A549 (cell line): ENCODE measurements at regions not wholly inside any gene's neighbourhood (a gene's known extent, or its start where the extent isn't known, plus 50 kb on each side); places are given as distances from the start of the nearest gene placed in this dataset.

ENCODE experiments used
- POLR2A ChIP-seq: IDR thresholded peaks from 2 replicates; pipeline ENCODE4 v1.6.1; 2012; ENCODE audit warnings: mild to moderate bottlenecking, low read length
- TF ChIP-seq, protein P1 (sequence below): fragments of 200-600 bp; sonication (generic); IDR thresholded peaks from 2 replicates; pipeline ENCODE4 v1.6.1; 2016; ENCODE audit warnings: antibody characterized with exemption, mild to moderate bottlenecking, moderate library complexity
- TF ChIP-seq, protein P2 (sequence below): fragments of >200 bp; sonication (Bioruptor Twin); formaldehyde crosslinking; IDR thresholded peaks from 3 replicates; pipeline ENCODE4 v1.5.1; 2016

GRCh38 chr10:27611236-27611635 lies 107.1 kb downstream of the RAB18 start:
- TF ChIP-seq, protein P1, sequence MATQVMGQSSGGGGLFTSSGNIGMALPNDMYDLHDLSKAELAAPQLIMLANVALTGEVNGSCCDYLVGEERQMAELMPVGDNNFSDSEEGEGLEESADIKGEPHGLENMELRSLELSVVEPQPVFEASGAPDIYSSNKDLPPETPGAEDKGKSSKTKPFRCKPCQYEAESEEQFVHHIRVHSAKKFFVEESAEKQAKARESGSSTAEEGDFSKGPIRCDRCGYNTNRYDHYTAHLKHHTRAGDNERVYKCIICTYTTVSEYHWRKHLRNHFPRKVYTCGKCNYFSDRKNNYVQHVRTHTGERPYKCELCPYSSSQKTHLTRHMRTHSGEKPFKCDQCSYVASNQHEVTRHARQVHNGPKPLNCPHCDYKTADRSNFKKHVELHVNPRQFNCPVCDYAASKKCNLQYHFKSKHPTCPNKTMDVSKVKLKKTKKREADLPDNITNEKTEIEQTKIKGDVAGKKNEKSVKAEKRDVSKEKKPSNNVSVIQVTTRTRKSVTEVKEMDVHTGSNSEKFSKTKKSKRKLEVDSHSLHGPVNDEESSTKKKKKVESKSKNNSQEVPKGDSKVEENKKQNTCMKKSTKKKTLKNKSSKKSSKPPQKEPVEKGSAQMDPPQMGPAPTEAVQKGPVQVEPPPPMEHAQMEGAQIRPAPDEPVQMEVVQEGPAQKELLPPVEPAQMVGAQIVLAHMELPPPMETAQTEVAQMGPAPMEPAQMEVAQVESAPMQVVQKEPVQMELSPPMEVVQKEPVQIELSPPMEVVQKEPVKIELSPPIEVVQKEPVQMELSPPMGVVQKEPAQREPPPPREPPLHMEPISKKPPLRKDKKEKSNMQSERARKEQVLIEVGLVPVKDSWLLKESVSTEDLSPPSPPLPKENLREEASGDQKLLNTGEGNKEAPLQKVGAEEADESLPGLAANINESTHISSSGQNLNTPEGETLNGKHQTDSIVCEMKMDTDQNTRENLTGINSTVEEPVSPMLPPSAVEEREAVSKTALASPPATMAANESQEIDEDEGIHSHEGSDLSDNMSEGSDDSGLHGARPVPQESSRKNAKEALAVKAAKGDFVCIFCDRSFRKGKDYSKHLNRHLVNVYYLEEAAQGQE = no peak
- TF ChIP-seq, protein P2, sequence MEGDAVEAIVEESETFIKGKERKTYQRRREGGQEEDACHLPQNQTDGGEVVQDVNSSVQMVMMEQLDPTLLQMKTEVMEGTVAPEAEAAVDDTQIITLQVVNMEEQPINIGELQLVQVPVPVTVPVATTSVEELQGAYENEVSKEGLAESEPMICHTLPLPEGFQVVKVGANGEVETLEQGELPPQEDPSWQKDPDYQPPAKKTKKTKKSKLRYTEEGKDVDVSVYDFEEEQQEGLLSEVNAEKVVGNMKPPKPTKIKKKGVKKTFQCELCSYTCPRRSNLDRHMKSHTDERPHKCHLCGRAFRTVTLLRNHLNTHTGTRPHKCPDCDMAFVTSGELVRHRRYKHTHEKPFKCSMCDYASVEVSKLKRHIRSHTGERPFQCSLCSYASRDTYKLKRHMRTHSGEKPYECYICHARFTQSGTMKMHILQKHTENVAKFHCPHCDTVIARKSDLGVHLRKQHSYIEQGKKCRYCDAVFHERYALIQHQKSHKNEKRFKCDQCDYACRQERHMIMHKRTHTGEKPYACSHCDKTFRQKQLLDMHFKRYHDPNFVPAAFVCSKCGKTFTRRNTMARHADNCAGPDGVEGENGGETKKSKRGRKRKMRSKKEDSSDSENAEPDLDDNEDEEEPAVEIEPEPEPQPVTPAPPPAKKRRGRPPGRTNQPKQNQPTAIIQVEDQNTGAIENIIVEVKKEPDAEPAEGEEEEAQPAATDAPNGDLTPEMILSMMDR = no peak
- TF ChIP-seq POLR2A = no peak
